ENCODE measurements at regions not wholly inside any gene's neighbourhood (a gene's known extent, or its start where the extent isn't known, plus 50 kb on each side); places are given as distances from the start of the nearest gene placed in this dataset.

DNA sequence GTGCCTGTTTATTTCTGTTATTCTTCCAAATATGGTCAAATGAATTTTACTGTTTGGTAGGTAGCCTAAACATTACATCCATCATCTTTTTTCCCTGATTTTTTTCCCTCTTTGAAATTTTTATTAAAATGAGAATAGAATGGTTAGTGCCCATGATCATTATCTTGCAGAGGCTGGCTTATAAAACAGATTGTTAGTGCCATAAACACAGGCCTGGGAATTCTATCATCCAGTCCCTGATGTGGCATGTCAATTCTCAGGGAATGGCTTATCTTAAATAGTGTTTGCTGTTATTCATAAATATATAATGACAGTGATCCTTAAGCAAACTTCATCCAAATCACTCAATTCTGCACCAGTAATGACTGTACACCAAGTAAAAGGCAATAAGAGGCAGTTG, 207.3 kb downstream of the TUSC7 start:
- TF ChIP-seq FOXP2 (optimal IDR thresholded peaks at IDR 0.05; ENCODE audit: borderline replicate concordance, extremely low read depth, extremely low read length, insufficient read depth), result no peak
- TF ChIP-seq, protein P1, sequence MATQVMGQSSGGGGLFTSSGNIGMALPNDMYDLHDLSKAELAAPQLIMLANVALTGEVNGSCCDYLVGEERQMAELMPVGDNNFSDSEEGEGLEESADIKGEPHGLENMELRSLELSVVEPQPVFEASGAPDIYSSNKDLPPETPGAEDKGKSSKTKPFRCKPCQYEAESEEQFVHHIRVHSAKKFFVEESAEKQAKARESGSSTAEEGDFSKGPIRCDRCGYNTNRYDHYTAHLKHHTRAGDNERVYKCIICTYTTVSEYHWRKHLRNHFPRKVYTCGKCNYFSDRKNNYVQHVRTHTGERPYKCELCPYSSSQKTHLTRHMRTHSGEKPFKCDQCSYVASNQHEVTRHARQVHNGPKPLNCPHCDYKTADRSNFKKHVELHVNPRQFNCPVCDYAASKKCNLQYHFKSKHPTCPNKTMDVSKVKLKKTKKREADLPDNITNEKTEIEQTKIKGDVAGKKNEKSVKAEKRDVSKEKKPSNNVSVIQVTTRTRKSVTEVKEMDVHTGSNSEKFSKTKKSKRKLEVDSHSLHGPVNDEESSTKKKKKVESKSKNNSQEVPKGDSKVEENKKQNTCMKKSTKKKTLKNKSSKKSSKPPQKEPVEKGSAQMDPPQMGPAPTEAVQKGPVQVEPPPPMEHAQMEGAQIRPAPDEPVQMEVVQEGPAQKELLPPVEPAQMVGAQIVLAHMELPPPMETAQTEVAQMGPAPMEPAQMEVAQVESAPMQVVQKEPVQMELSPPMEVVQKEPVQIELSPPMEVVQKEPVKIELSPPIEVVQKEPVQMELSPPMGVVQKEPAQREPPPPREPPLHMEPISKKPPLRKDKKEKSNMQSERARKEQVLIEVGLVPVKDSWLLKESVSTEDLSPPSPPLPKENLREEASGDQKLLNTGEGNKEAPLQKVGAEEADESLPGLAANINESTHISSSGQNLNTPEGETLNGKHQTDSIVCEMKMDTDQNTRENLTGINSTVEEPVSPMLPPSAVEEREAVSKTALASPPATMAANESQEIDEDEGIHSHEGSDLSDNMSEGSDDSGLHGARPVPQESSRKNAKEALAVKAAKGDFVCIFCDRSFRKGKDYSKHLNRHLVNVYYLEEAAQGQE (IDR thresholded peaks at IDR 0.05; ENCODE audit: insufficient read depth in 1 of 2, low read depth in 2 of 2, low read length in 2 of 2), result no peak

All from PFSK-1 (cell line).